ENCODE measurements at regions not wholly inside any gene's neighbourhood (a gene's known extent, or its start where the extent isn't known, plus 50 kb on each side); places are given as distances from the start of the nearest gene placed in this dataset.

GRCh38 chr20:53872561-53873229 lies 197.7 kb downstream of the BCAS1 start:
- DNase-seq (ENCODE audit: low read depth): peak; percentile 73
- peak overlapping the region; percentile 37 for H3K4me3 ChIP-seq (ENCODE audit: low read depth, low read length)
- no peak for TF ChIP-seq CTCF (IDR thresholded peaks at IDR 0.05; ENCODE audit: insufficient read depth, low read depth, low read length, missing control alignments)

- peak overlapping the region; percentile 37; the same call in 1 of the 2 replicates for H3K4me3 ChIP-seq (ENCODE audit: low read depth, low read length)
- no peak for TF ChIP-seq CTCF (IDR thresholded peaks at IDR 0.05; ENCODE audit: insufficient read depth, low read depth, low read length, missing control alignments)
- peak; percentile 37 for DNase-seq (ENCODE audit: low read depth)
Observed at GRCh38 chr20:53872081-53872541, 198.3 kb downstream of the BCAS1 start.

- DNase-seq (ENCODE audit: low read depth): no peak
- H3K4me3 ChIP-seq (ENCODE audit: low read depth, low read length): no peak overlapping the region
- no peak for TF ChIP-seq CTCF (IDR thresholded peaks at IDR 0.05; ENCODE audit: insufficient read depth, low read depth, low read length, missing control alignments)
Observed at GRCh38 chr20:53871541-53871940, 198.9 kb downstream of the BCAS1 start.

- H3K4me3 ChIP-seq (ENCODE audit: low read depth, low read length): no peak overlapping the region
- TF ChIP-seq CTCF (IDR thresholded peaks at IDR 0.05; ENCODE audit: insufficient read depth, low read depth, low read length, missing control alignments): no peak
- no peak for DNase-seq (ENCODE audit: low read depth)
Observed at GRCh38 chr20:53870426-53871315, 199.7 kb downstream of the BCAS1 start.

- DNase-seq (ENCODE audit: low read depth): peak; percentile 93
- H3K4me3 ChIP-seq (ENCODE audit: low read depth, low read length): peak overlapping the region; percentile 28; the same call in 1 of the 2 replicates
- peak; percentile 90 for TF ChIP-seq CTCF (IDR thresholded peaks at IDR 0.05; ENCODE audit: insufficient read depth, low read depth, low read length, missing control alignments)
Observed at GRCh38 chr20:53869466-53870258, 200.7 kb downstream of the BCAS1 start.

GRCh38 chr20:53867741-53868351 lies 202.5 kb downstream of the BCAS1 start:
- H3K4me3 ChIP-seq (ENCODE audit: low read depth, low read length): peak overlapping the region; percentile 25; the same call in 1 of the 2 replicates
- no peak for TF ChIP-seq CTCF (IDR thresholded peaks at IDR 0.05; ENCODE audit: insufficient read depth, low read depth, low read length, missing control alignments)
- peak; percentile 21 for DNase-seq (ENCODE audit: low read depth)

Measured in GM12865 (cell line).